HCT116 (cell line): ENCODE measurements at regions not wholly inside any gene's neighbourhood (a gene's known extent, or its start where the extent isn't known, plus 50 kb on each side); places are given as distances from the start of the nearest gene placed in this dataset.

ENCODE experiments used
- ATAC-seq: fragments of 200-7000 bp; cut with Tn5 transposase; 2 replicates; pipeline ENCODE4 v1.9.1; 2020; ENCODE audit warnings: mild to moderate bottlenecking, moderate library complexity
- BruUV-seq: library from RNA; stranded (reverse); fragments of 400-500 nt; replicated peaks from 2 replicates; lab custom pipeline; 2021; lab: Mats Ljungman, UMichigan
- CTCF ChIA-PET: fragments of 300-600 bp; sonication (Branson Sonifier 250); formaldehyde crosslinking; loops from one replicate; lab custom pipeline; 2021; ENCODE audit warnings: antibody characterized with exemption; lab: Charles Lee
- POLR2A ChIA-PET: fragments of 300-600, 350-600 bp; sonication (Branson Sonifier 250); formaldehyde crosslinking; loops from one replicate; lab custom pipeline; 2021; ENCODE audit warnings: antibody characterized with exemption; lab: Charles Lee
- RAD21 ChIA-PET, 2 experiments: fragments of 300-600 bp; sonication (Branson Sonifier 250); formaldehyde crosslinking; loops; one replicate each; lab custom pipeline; 2023; ENCODE audit warnings: low total read pairs in 2 of 2; ENCODE audit not compliant: uncharacterized antibody in 2 of 2, unreplicated experiment in 2 of 2, low non-redundant PET in 1 of 2; lab: Charles Lee
- DNase-seq: peaks from one replicate; pipeline ENCODE4 v3.0.0-alpha.2; 2010; ENCODE audit warnings: low read depth, low spot score
- H2AFZ ChIP-seq: fragments of 200-600 bp; shearing (Covaris generic), sonication (generic); 2 replicates; pipeline ENCODE4 v1.6.1; 2017; ENCODE audit warnings: low read depth, mixed run types, mixed read lengths, antibody characterized with exemption, low read length; ENCODE audit not compliant: poor library complexity, severe bottlenecking
- H3K27ac ChIP-seq: 2 replicates; pipeline ENCODE4 v1.5.1; 2012; ENCODE audit warnings: low read depth, low read length
- H3K27me3 ChIP-seq: fragments of 200-600 bp; sonication (generic); 2 replicates; pipeline ENCODE4 v1.6.1; 2016; ENCODE audit warnings: mixed run types, low read length, mixed read lengths; ENCODE audit not compliant: insufficient read depth
- H3K36me3 ChIP-seq, 2 experiments: fragments of 200-500 bp in 1 of 2; fragments of 200-600 bp in 1 of 2; sonication (Bioruptor generic) in 1 of 2; sonication (generic) in 1 of 2; 2 replicates each; pipeline versions ENCODE4 v1.5.1 to v1.6.1; 2014 to 2016; ENCODE audit warnings: low read length in 2 of 2, inconsistent platforms in 1 of 2, mixed read lengths in 1 of 2, mixed run types in 1 of 2; ENCODE audit not compliant: insufficient read depth in 2 of 2, control insufficient read depth in 1 of 2
- H3K4me1 ChIP-seq, 2 experiments: fragments of 200-600 bp in 1 of 2; sonication (generic) in 1 of 2; 2 replicates each; pipeline versions ENCODE4 v1.5.1 to v1.6.1; 2012 to 2017; ENCODE audit warnings: low read length in 2 of 2, inconsistent platforms in 1 of 2, mild to moderate bottlenecking in 1 of 2, mixed read lengths in 1 of 2, mixed run types in 1 of 2, moderate library complexity in 1 of 2; ENCODE audit not compliant: insufficient read depth in 2 of 2, control insufficient read depth in 1 of 2
- H3K4me2 ChIP-seq: fragments of 200-600 bp; sonication (generic); 2 replicates; pipeline ENCODE4 v1.6.1; 2017; ENCODE audit warnings: mixed run types, low read length, mixed read lengths
- H3K4me3 ChIP-seq, 2 experiments: fragments of 200-600 bp in 1 of 2; sonication (generic) in 1 of 2; replicated peaks in 1 of 2; 2 replicates each; pipeline ENCODE4 v1.5.1; 2011 to 2016; ENCODE audit warnings: low read length in 2 of 2, control low read depth in 1 of 2, low read depth in 1 of 2, mild to moderate bottlenecking in 1 of 2, mixed read lengths in 1 of 2, mixed run types in 1 of 2
- H3K79me2 ChIP-seq: fragments of 200-600 bp; sonication (generic); 2 replicates; pipeline ENCODE4 v1.6.1; 2017; ENCODE audit warnings: mild to moderate bottlenecking, mixed run types, low read length, moderate library complexity, mixed read lengths; ENCODE audit not compliant: insufficient read depth
- H3K9ac ChIP-seq: fragments of 200-600 bp; sonication (generic); 2 replicates; pipeline ENCODE4 v1.6.1; 2016; ENCODE audit warnings: low read length, mixed read lengths
- H3K9me2 ChIP-seq: fragments of 200-600 bp; sonication (generic), shearing (Covaris generic); 2 replicates; pipeline ENCODE4 v1.6.1; 2017; ENCODE audit warnings: mixed run types, mild to moderate bottlenecking, moderate library complexity; ENCODE audit not compliant: insufficient read depth
- H3K9me3 ChIP-seq, 2 experiments: fragments of 200-500 bp in 1 of 2; fragments of 200-600 bp in 1 of 2; sonication (Bioruptor generic) in 1 of 2; sonication (generic) in 1 of 2; 2 replicates each; pipeline ENCODE4 v1.6.1; 2014 to 2017; ENCODE audit warnings: low read length in 2 of 2, mixed read lengths in 2 of 2, inconsistent platforms in 1 of 2, low read depth in 1 of 2, mild to moderate bottlenecking in 1 of 2, mixed run types in 1 of 2, moderate library complexity in 1 of 2; ENCODE audit not compliant: control insufficient read depth in 1 of 2, insufficient read depth in 1 of 2
- H4K20me1 ChIP-seq: fragments of 200-600 bp; sonication (generic), shearing (Covaris generic); 2 replicates; pipeline ENCODE4 v1.6.1; 2017; ENCODE audit warnings: mixed run types, mild to moderate bottlenecking, moderate library complexity; ENCODE audit not compliant: insufficient read depth
- CBX3 ChIP-seq: IDR thresholded peaks from 2 replicates; pipeline ENCODE4 v1.6.1; 2012; ENCODE audit warnings: low read depth
- CEBPB ChIP-seq: IDR thresholded peaks from 2 replicates; pipeline ENCODE4 v1.6.1; 2012; ENCODE audit warnings: low read depth
- ELF1 ChIP-seq: IDR thresholded peaks from 2 replicates; pipeline ENCODE4 v1.6.1; 2012; ENCODE audit warnings: low read depth, borderline replicate concordance
- EZH2phosphoT487 ChIP-seq: fragments of 200-600 bp; IDR thresholded peaks from 2 replicates; pipeline ENCODE4 v1.6.1; 2018; ENCODE audit warnings: antibody characterized with exemption, borderline replicate concordance
- FOSL1 ChIP-seq: IDR thresholded peaks from 2 replicates; pipeline ENCODE4 v1.6.1; 2012; ENCODE audit warnings: low read depth
- JUND ChIP-seq: IDR thresholded peaks from 2 replicates; pipeline ENCODE4 v1.6.1; 2012
- POLR2A ChIP-seq: IDR thresholded peaks from 2 replicates; pipeline ENCODE4 v1.7.0; 2011; ENCODE audit warnings: borderline replicate concordance; ENCODE audit not compliant: insufficient read depth, insufficient read length; ENCODE audit errors: extremely low read depth
- POLR2AphosphoS5 ChIP-seq: IDR thresholded peaks from 2 replicates; pipeline ENCODE4 v1.6.1; 2011; ENCODE audit warnings: mild to moderate bottlenecking, low read depth, low read length, moderate library complexity
- RAD21 ChIP-seq: IDR thresholded peaks from 2 replicates; pipeline ENCODE4 v1.6.1; 2012; ENCODE audit warnings: low read depth, mild to moderate bottlenecking
- SIN3A ChIP-seq: IDR thresholded peaks from 2 replicates; pipeline ENCODE4 v1.6.1; 2012; ENCODE audit warnings: low read depth
- SP1 ChIP-seq: IDR thresholded peaks from 2 replicates; pipeline ENCODE4 v1.6.1; 2012; ENCODE audit warnings: low read depth
- SRF ChIP-seq: IDR thresholded peaks from 2 replicates; pipeline ENCODE4 v1.6.1; 2012; ENCODE audit warnings: low read depth
- TCF7L2 ChIP-seq: IDR thresholded peaks from 2 replicates; pipeline ENCODE4 v1.7.0; 2011; ENCODE audit warnings: borderline replicate concordance, inconsistent platforms; ENCODE audit not compliant: insufficient read depth, insufficient read length; ENCODE audit errors: extremely low read depth
- YY1 ChIP-seq: IDR thresholded peaks from 2 replicates; pipeline ENCODE4 v1.6.1; 2011; ENCODE audit warnings: low read length, low read depth, moderate library complexity, mild to moderate bottlenecking; ENCODE audit not compliant: insufficient replicate concordance; ENCODE audit errors: extremely low read depth
- ZFX ChIP-seq: fragments of 450-650 bp; IDR thresholded peaks from 2 replicates; pipeline ENCODE4 v1.6.1; 2017
- ZNF274 ChIP-seq: fragments of 200-500 bp; sonication (Bioruptor generic); IDR thresholded peaks from 2 replicates; pipeline ENCODE4 v1.6.1; 2014; ENCODE audit warnings: mild to moderate bottlenecking, low read depth, low read length, inconsistent platforms
- intact Hi-C: fragments of 100-400 bp; cut with micrococcal nuclease; formaldehyde crosslinking; loops from 2 replicates; pipeline ENCODE4 v1.10.0; 2022
- TF ChIP-seq, protein P1 (sequence below): IDR thresholded peaks from 2 replicates; pipeline ENCODE4 v1.6.1; 2012
- TF ChIP-seq, protein P2 (sequence below): IDR thresholded peaks from 2 replicates; pipeline ENCODE4 v1.6.1; 2012; ENCODE audit warnings: low read depth

DNA sequence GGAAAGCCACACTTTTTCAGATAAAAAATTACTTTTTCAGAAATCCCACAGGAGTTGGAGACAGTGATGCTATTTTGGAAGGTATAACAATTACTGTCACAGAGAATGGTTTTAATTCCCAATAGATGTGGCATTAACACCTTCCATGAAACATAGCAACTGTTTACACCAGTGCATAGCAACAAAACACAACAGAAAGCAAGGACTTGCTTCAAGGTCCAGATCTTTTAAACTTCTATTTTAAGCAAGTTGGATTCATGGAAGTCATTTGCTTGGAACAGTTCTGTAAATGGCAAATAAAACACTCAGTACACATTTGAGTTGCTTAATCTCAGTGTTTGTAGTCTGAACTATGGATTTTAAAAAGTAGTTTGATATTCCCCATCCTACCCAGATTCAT is 385.9 kb upstream of the SPRY2 start:
- no peaks in the 10 kb centered on the region for H3K36me3 ChIP-seq
- BruUV-seq = no TSS peak
- no peaks in the 10 kb centered on the region for H3K9me3 ChIP-seq
- no peak overlapping the region for H2AFZ ChIP-seq
- H3K27ac ChIP-seq = no peak overlapping the region
- no peaks in the 10 kb centered on the region for H3K27me3 ChIP-seq
- intact Hi-C loops = no loop called here
- H3K9ac ChIP-seq = no peak overlapping the region
- ATAC-seq (no peak), DNase-seq (no peak)
- no peaks in the 10 kb centered on the region for H3K4me1 ChIP-seq
- H3K9me2 ChIP-seq = no peaks in the 10 kb centered on the region
- no peak for TF ChIP-seq JUND
- no peak for TF ChIP-seq YY1
- no peak for TF ChIP-seq SIN3A
- no peak for TF ChIP-seq SRF
- TF ChIP-seq CEBPB = no peak
- TF ChIP-seq FOSL1 = no peak
- no peak for TF ChIP-seq ELF1
- TF ChIP-seq, protein P1, sequence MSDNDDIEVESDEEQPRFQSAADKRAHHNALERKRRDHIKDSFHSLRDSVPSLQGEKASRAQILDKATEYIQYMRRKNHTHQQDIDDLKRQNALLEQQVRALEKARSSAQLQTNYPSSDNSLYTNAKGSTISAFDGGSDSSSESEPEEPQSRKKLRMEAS = no peak
- no peak for TF ChIP-seq SP1
- TF ChIP-seq ZFX = no peak
- no peak for TF ChIP-seq CBX3
- TF ChIP-seq, protein P2, sequence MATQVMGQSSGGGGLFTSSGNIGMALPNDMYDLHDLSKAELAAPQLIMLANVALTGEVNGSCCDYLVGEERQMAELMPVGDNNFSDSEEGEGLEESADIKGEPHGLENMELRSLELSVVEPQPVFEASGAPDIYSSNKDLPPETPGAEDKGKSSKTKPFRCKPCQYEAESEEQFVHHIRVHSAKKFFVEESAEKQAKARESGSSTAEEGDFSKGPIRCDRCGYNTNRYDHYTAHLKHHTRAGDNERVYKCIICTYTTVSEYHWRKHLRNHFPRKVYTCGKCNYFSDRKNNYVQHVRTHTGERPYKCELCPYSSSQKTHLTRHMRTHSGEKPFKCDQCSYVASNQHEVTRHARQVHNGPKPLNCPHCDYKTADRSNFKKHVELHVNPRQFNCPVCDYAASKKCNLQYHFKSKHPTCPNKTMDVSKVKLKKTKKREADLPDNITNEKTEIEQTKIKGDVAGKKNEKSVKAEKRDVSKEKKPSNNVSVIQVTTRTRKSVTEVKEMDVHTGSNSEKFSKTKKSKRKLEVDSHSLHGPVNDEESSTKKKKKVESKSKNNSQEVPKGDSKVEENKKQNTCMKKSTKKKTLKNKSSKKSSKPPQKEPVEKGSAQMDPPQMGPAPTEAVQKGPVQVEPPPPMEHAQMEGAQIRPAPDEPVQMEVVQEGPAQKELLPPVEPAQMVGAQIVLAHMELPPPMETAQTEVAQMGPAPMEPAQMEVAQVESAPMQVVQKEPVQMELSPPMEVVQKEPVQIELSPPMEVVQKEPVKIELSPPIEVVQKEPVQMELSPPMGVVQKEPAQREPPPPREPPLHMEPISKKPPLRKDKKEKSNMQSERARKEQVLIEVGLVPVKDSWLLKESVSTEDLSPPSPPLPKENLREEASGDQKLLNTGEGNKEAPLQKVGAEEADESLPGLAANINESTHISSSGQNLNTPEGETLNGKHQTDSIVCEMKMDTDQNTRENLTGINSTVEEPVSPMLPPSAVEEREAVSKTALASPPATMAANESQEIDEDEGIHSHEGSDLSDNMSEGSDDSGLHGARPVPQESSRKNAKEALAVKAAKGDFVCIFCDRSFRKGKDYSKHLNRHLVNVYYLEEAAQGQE = no peak
- TF ChIP-seq POLR2AphosphoS5 = no peak
- no peak for TF ChIP-seq RAD21
- no peak for TF ChIP-seq POLR2A
- TF ChIP-seq EZH2phosphoT487 = no peak
- TF ChIP-seq ZNF274 = no peak
- no peak for TF ChIP-seq TCF7L2
- POLR2A ChIA-PET = no interaction called here
- CTCF ChIA-PET = no interaction called here
- H3K79me2 ChIP-seq = no peaks in the 10 kb centered on the region
- no peak overlapping the region for H3K4me2 ChIP-seq
- H4K20me1 ChIP-seq = no peaks in the 10 kb centered on the region
- RAD21 ChIA-PET = no interaction called here
- no peak overlapping the region for H3K4me3 ChIP-seq
